ENCODE measurements at regions not wholly inside any gene's neighbourhood (a gene's known extent, or its start where the extent isn't known, plus 50 kb on each side); places are given as distances from the start of the nearest gene placed in this dataset.

- TF ChIP-seq POLR2A (IDR thresholded peaks at IDR 0.05) (no peak), CTCF (IDR thresholded peaks at IDR 0.05) (no peak)
Observed at GRCh38 chrX:75911716-75912115, 126.7 kb upstream of the MAGEE2 start.

All from uterus (tissue), 2 donors.